MCF 10A (cell line): ENCODE measurements at regions not wholly inside any gene's neighbourhood (a gene's known extent, or its start where the extent isn't known, plus 50 kb on each side); places are given as distances from the start of the nearest gene placed in this dataset.

Experiments
- BruUV-seq: library from RNA; stranded (reverse); fragments of 400-500 nt; replicated peaks from 2 replicates; lab custom pipeline; 2021; lab: Mats Ljungman, UMichigan
- CTCF ChIA-PET: fragments of 300-600 bp; sonication (Branson Sonifier 250); formaldehyde crosslinking; extraction: SDS; loops from one replicate; lab custom pipeline; 2021; ENCODE audit warnings: antibody characterized with exemption, inconsistent platforms; lab: Yijun Ruan, JAX
- POLR2A ChIA-PET: fragments of 300-600, 350-650 bp; sonication (Branson Sonifier 250); formaldehyde crosslinking; extraction: SDS; loops from one replicate; lab custom pipeline; 2020; ENCODE audit warnings: antibody characterized with exemption, inconsistent platforms; lab: Yijun Ruan, JAX
- DNase-seq: peaks from one replicate; pipeline ENCODE4 v3.0.0-alpha.2; 2018; ENCODE audit not compliant: unreplicated experiment
- H3K27ac Mint-ChIP-seq: one replicate; pipeline ENCODE4 v1.8.0; 2022; ENCODE audit warnings: mild to moderate bottlenecking, low read depth, mixed read lengths; ENCODE audit not compliant: unreplicated experiment
- H3K27me3 Mint-ChIP-seq: one replicate; pipeline ENCODE4 v1.8.0; 2022; ENCODE audit warnings: mixed read lengths; ENCODE audit not compliant: insufficient read depth, unreplicated experiment
- H3K36me3 Mint-ChIP-seq: one replicate; pipeline ENCODE4 v1.8.0; 2022; ENCODE audit warnings: mild to moderate bottlenecking, moderate library complexity, mixed read lengths; ENCODE audit not compliant: insufficient read depth, unreplicated experiment
- H3K4me1 Mint-ChIP-seq: one replicate; pipeline ENCODE4 v1.8.0; 2022; ENCODE audit warnings: mixed read lengths; ENCODE audit not compliant: insufficient read depth, unreplicated experiment
- H3K4me3 Mint-ChIP-seq: one replicate; pipeline ENCODE4 v1.8.0; 2022; ENCODE audit warnings: mild to moderate bottlenecking, moderate library complexity, mixed read lengths; ENCODE audit not compliant: unreplicated experiment
- H3K9me3 Mint-ChIP-seq: one replicate; pipeline ENCODE4 v1.8.0; 2022; ENCODE audit warnings: mixed read lengths; ENCODE audit not compliant: unreplicated experiment
- intact Hi-C: fragments of 100-400 bp; cut with micrococcal nuclease; formaldehyde crosslinking; loops from 2 replicates; pipeline ENCODE4 v1.14.1; 2022
- TF ChIP-seq, protein P1 (sequence below): fragments of 200-600 bp; IDR thresholded peaks from one replicate; pipeline ENCODE4 v1.8.0; 2022; ENCODE audit warnings: antibody characterized with exemption, mild to moderate bottlenecking; ENCODE audit not compliant: unreplicated experiment

DNA sequence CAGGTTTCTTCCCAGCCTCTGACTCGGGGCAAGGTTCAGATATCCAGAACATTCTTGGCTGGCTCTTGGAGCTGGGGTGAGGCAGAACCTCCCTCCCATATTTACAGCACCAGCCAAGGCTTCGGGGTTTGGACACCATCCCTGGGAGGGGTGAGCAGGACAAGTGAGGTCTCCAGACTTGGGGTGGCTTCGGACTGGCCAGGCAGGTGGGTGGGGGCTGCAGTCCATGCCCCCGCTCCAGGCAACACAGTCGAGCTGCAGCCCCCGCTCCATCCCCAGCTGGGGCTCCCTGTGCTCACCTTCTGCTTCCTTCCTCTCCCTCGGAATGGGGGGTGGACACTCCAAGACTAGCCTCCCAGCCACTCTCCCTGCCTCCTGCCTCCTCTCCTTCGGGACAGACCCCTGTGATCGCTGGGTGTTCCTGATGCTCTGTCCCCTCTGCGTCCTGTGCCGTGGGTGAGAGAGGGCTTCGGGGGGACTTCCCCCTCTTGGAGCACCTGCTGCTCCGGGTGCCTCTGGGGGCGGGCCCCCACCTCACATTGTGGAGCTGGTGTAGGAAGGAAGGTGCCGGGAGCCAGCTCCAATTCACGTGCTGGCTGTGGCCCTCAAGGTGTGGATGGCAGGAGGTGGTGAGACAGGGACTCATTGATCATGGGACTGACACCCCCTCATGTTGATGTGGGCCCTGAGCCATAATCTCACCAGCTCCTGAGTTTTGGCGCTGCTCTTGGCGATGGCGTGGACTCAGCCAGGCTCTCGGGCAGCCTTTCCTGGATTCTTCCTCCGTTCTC, 189.2 kb downstream of the SEC14L1 start:
- peaks cover 47% of the 10 kb centered on the region for H3K4me1 Mint-ChIP-seq
- no peaks in the 10 kb centered on the region for H3K27me3 Mint-ChIP-seq
- POLR2A ChIA-PET, result interaction anchor here (0.6 to 1.4 kb wide), 4 partner anchors 41 to 122 kb away, joined by 3 to 4 read pairs (median 3); no protein-coding TSS in a partner anchor
- H3K36me3 Mint-ChIP-seq, result peaks cover 27% of the 10 kb centered on the region
- no peak overlapping the region for H3K4me3 Mint-ChIP-seq
- intact Hi-C loops, result loop anchor here (5.0 to 10.0 kb wide), 2 partner anchors 147 to 685 kb away; no protein-coding TSS in a partner anchor
- TF ChIP-seq, protein P1, sequence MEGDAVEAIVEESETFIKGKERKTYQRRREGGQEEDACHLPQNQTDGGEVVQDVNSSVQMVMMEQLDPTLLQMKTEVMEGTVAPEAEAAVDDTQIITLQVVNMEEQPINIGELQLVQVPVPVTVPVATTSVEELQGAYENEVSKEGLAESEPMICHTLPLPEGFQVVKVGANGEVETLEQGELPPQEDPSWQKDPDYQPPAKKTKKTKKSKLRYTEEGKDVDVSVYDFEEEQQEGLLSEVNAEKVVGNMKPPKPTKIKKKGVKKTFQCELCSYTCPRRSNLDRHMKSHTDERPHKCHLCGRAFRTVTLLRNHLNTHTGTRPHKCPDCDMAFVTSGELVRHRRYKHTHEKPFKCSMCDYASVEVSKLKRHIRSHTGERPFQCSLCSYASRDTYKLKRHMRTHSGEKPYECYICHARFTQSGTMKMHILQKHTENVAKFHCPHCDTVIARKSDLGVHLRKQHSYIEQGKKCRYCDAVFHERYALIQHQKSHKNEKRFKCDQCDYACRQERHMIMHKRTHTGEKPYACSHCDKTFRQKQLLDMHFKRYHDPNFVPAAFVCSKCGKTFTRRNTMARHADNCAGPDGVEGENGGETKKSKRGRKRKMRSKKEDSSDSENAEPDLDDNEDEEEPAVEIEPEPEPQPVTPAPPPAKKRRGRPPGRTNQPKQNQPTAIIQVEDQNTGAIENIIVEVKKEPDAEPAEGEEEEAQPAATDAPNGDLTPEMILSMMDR, result no peak
- no peaks in the 10 kb centered on the region for H3K9me3 Mint-ChIP-seq
- BruUV-seq, result no TSS peak
- H3K27ac Mint-ChIP-seq, result no peak overlapping the region
- no peak for DNase-seq
- CTCF ChIA-PET, result interaction anchor here (0.6 to 3.9 kb wide), 13 partner anchors 10 to 684 kb away, joined by 3 to 35 read pairs (median 4); no protein-coding TSS in a partner anchor

DNA sequence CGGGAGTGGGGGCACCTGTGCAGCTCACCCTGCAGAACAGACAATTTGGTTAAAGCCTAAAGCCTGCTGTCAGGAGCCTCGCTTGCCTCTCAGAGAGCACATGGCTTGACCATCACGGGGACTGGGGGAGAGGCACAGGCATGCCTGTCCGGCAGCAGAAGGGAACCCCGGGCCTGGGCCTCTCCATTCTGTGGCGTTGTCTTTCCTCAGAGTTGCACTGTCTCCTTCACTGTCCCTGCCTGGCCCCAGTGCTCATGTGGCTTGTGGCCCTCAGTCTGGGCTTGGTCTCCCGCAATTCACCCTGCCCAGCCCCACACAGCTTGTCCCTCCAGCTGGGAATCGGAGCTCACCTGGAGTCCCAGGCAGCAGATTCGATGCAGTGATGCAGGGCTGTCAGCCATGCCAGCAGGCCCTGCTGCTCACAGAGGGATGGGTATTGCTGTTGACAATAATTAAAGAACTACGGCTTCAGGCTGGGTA, 189.9 kb downstream of the SEC14L1 start:
- no TSS peak for BruUV-seq
- Mint-ChIP-seq H3K27me3 (no peaks in the 10 kb centered on the region), H3K9me3 (no peaks in the 10 kb centered on the region), H3K4me1 (peaks cover 40% of the 10 kb centered on the region), H3K27ac (no peak overlapping the region), H3K4me3 (no peak overlapping the region), H3K36me3 (peaks cover 26% of the 10 kb centered on the region)
- ChIA-PET CTCF (interaction anchor here (0.6 to 3.9 kb wide), 22 partner anchors 10 to 728 kb away, joined by 3 to 35 read pairs (median 4); no protein-coding TSS in a partner anchor), POLR2A (interaction anchor here (0.6 to 2.5 kb wide), 8 partner anchors 9 to 147 kb away, joined by 3 to 16 read pairs (median 4); no protein-coding TSS in a partner anchor)
- no peak for DNase-seq
- intact Hi-C loops, result loop anchor here (1.0 to 10.0 kb wide), 4 partner anchors 97 to 684 kb away; no protein-coding TSS in a partner anchor
- TF ChIP-seq, protein P1, result no peak

DNA sequence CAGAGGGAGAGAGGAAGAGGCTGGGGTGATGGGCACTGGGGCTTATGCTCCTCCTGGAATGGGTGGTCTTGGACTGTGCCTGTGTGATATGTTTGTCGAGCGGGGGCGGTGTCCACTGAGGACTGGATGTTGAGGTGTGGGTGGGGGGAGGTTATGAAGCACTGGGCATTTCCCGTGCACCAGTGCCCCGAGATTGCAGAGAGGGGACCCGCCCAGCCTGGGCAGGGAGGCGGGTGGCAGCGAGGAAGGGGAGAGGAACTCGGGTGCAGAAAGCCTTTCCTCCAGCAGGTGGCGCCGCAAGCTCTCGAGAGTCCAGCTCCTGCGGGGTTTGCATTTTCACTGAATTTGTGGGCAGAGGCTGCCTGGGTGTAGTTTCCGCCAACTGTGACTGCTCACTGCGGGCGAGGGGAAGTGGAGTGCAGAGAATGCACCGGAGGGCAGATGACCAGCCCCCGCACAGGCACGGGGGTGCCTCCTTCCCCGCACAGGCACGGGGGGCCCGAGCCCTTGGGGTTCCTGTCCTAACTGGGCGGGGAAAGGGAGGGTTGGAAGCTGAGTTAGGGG, 190.6 kb downstream of the SEC14L1 start:
- Mint-ChIP-seq H3K36me3 (peaks cover 19% of the 10 kb centered on the region), H3K4me1 (peaks cover 33% of the 10 kb centered on the region), H3K27me3 (no peaks in the 10 kb centered on the region), H3K27ac (peak overlapping the region; percentile 46), H3K4me3 (peak overlapping the region; percentile 48), H3K9me3 (no peaks in the 10 kb centered on the region)
- BruUV-seq, result no TSS peak
- CTCF ChIA-PET, result interaction anchor here (0.6 to 3.9 kb wide), 24 partner anchors 11 to 727 kb away, joined by 3 to 35 read pairs (median 4); no protein-coding TSS in a partner anchor
- TF ChIP-seq, protein P1, result peak; percentile 97
- peak; percentile 89 for DNase-seq
- POLR2A ChIA-PET, result interaction anchor here (0.7 to 2.5 kb wide), 18 partner anchors 8 to 633 kb away, joined by 3 to 16 read pairs (median 3); no protein-coding TSS in a partner anchor
- intact Hi-C loops, result loop anchor here (1.0 to 10.0 kb wide), 4 partner anchors 96 to 683 kb away; no protein-coding TSS in a partner anchor
